ENCODE measurements at regions not wholly inside any gene's neighbourhood (a gene's known extent, or its start where the extent isn't known, plus 50 kb on each side); places are given as distances from the start of the nearest gene placed in this dataset.

DNA sequence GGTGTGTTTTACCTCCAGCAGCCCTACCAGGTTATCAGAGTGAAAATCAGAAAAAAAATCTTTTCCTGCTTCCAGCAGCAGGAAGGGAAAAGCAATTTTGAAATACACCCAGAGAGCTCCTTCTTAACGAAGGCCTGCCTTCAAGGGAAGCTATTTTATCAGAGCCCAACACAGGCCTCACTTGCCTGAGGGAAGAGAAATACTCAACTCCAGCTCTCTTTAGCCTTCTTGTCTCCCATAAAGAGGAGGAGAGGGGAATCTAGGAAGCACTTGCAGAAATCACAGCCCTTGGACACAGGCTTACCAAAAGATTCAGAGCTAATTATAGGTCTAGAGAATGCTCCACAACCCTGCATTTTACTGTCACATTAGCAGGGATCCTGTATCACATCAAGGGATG lies 896.1 kb upstream of the CNTNAP5 start:
- ChIA-PET POLR2A (no interaction called here), CTCF (interaction anchor here (0.6 kb wide), 1 partner anchor 14 kb away, joined by 4 read pairs; no protein-coding TSS in a partner anchor)
- TF ChIP-seq ZNF660 (tag by site-specific recombination; IDR thresholded peaks at IDR 0.05) (no peak), ZNF311 (tag by site-specific recombination; IDR thresholded peaks at IDR 0.05; ENCODE audit: borderline replicate concordance) (no peak), YY1 (tag by site-specific recombination; IDR thresholded peaks at IDR 0.05) (no peak), ZSCAN30 (tag by site-specific recombination; IDR thresholded peaks at IDR 0.05) (no peak), RBAK (tag by site-specific recombination; IDR thresholded peaks at IDR 0.05) (no peak), ZNF792 (tag by site-specific recombination; IDR thresholded peaks at IDR 0.05) (no peak), ZNF664 (tag by site-specific recombination; IDR thresholded peaks at IDR 0.05) (no peak)
- TF ChIP-seq, protein P1, sequence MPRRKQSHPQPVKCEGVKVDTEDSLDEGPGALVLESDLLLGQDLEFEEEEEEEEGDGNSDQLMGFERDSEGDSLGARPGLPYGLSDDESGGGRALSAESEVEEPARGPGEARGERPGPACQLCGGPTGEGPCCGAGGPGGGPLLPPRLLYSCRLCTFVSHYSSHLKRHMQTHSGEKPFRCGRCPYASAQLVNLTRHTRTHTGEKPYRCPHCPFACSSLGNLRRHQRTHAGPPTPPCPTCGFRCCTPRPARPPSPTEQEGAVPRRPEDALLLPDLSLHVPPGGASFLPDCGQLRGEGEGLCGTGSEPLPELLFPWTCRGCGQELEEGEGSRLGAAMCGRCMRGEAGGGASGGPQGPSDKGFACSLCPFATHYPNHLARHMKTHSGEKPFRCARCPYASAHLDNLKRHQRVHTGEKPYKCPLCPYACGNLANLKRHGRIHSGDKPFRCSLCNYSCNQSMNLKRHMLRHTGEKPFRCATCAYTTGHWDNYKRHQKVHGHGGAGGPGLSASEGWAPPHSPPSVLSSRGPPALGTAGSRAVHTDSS (tag by site-specific recombination; IDR thresholded peaks at IDR 0.05): no peak
- Histone ChIP-seq H3K9me3 (ENCODE audit: control insufficient read depth, insufficient read depth, low read depth, low read length) (no peaks in the 10 kb centered on the region), H3K4me1 (ENCODE audit: control insufficient read depth, insufficient read depth, low read length) (no peaks in the 10 kb centered on the region), H3K4me3 (ENCODE audit: low read depth, low read length) (no peak overlapping the region), H3K36me3 (ENCODE audit: control insufficient read depth in 2 of 2, insufficient read depth in 1 of 2, low read length in 2 of 2) (no peaks in the 10 kb centered on the region), H3K27ac (ENCODE audit: extremely low read depth, low read depth, low read length) (no peak overlapping the region)

DNA sequence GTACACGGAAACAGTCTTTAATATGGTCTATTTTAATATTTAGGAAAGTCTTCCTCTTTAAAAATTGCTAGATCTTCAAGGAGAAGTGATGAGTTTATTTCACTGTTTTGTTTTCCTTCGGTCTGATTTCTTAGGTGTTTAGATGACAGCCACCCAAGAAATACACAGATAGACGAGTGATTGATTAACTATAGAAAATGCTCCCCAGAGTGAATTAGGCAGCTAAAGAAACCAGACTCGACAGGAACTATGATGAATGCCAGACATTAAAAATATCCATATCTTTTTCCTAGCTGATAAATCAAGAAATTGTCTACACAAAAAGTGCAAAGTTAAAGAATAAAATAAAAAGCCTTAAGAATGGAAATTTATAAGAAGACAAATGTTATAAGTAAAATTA lies 888.7 kb upstream of the CNTNAP5 start:
- H3K4me3 ChIP-seq (ENCODE audit: low read depth, low read length): no peak overlapping the region
- POLR2A ChIA-PET: no interaction called here
- H3K36me3 ChIP-seq (ENCODE audit: control insufficient read depth in 2 of 2, insufficient read depth in 1 of 2, low read length in 2 of 2): no peaks in the 10 kb centered on the region
- no peak for TF ChIP-seq KLF10 (tag by site-specific recombination; IDR thresholded peaks at IDR 0.05)
- TF ChIP-seq ZNF416 (tag by site-specific recombination; IDR thresholded peaks at IDR 0.05): no peak
- TF ChIP-seq ZNF324 (tag by site-specific recombination; IDR thresholded peaks at IDR 0.05): no peak
- no peak for TF ChIP-seq ZNF174 (tag by site-specific recombination; IDR thresholded peaks at IDR 0.05)
- TF ChIP-seq MYNN (tag by site-specific recombination; IDR thresholded peaks at IDR 0.05; ENCODE audit: borderline replicate concordance): no peak
- TF ChIP-seq ZNF350 (tag by site-specific recombination; IDR thresholded peaks at IDR 0.05): no peak
- TF ChIP-seq ZNF274 (IDR thresholded peaks at IDR 0.05; ENCODE audit: low read length): no peak
- TF ChIP-seq ZNF274 (tag by site-specific recombination; IDR thresholded peaks at IDR 0.05; ENCODE audit: borderline replicate concordance): no peak
- no peak for TF ChIP-seq ZNF529 (tag by site-specific recombination; IDR thresholded peaks at IDR 0.05; ENCODE audit: insufficient replicate concordance)
- no peak for TF ChIP-seq GLIS1 (tag by site-specific recombination; IDR thresholded peaks at IDR 0.05)
- TF ChIP-seq, protein P2, sequence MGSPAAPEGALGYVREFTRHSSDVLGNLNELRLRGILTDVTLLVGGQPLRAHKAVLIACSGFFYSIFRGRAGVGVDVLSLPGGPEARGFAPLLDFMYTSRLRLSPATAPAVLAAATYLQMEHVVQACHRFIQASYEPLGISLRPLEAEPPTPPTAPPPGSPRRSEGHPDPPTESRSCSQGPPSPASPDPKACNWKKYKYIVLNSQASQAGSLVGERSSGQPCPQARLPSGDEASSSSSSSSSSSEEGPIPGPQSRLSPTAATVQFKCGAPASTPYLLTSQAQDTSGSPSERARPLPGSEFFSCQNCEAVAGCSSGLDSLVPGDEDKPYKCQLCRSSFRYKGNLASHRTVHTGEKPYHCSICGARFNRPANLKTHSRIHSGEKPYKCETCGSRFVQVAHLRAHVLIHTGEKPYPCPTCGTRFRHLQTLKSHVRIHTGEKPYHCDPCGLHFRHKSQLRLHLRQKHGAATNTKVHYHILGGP (tag by site-specific recombination; IDR thresholded peaks at IDR 0.05): no peak
- no peak for TF ChIP-seq KLF9 (tag by site-specific recombination; IDR thresholded peaks at IDR 0.05; ENCODE audit: low read depth)
- no peaks in the 10 kb centered on the region for H3K4me1 ChIP-seq (ENCODE audit: control insufficient read depth, insufficient read depth, low read length)
- CTCF ChIA-PET: no interaction called here
- no peaks in the 10 kb centered on the region for H3K9me3 ChIP-seq (ENCODE audit: control insufficient read depth, insufficient read depth, low read depth, low read length)
- H3K27ac ChIP-seq (ENCODE audit: extremely low read depth, low read depth, low read length): no peak overlapping the region

DNA sequence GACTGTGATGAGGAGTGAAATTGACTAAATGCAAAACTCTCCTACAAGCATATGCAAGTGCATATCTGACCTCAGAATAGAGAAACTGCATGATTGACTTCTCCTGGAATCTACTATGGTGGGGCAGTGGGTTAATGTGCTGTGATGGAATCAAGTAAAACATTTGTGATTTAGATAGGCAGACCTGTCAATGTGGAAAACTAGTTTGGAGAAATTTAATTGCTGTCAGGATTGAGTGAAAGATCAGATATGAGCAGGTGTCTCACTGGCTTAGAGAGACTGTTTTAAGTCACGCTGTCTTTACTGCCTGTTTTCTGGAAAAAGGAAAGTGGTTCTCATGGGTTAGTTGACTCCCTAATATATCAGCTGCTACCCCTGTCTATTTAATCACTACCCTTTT lies 881.0 kb upstream of the CNTNAP5 start:
- no peaks in the 10 kb centered on the region for H3K4me1 ChIP-seq (ENCODE audit: control insufficient read depth, insufficient read depth, low read length)
- H3K9me3 ChIP-seq (ENCODE audit: control insufficient read depth, insufficient read depth, low read depth, low read length): no peaks in the 10 kb centered on the region
- CTCF ChIA-PET: no interaction called here
- no peaks in the 10 kb centered on the region for H3K36me3 ChIP-seq (ENCODE audit: control insufficient read depth in 2 of 2, insufficient read depth in 1 of 2, low read length in 2 of 2)
- no peak overlapping the region for H3K27ac ChIP-seq (ENCODE audit: extremely low read depth, low read depth, low read length)
- H3K4me3 ChIP-seq (ENCODE audit: low read depth, low read length): no peak overlapping the region
- POLR2A ChIA-PET: no interaction called here
- TF ChIP-seq ZNF132 (tag by site-specific recombination; IDR thresholded peaks at IDR 0.05; ENCODE audit: borderline replicate concordance) (no peak), ZNF549 (tag by site-specific recombination; IDR thresholded peaks at IDR 0.05) (no peak), ZNF354C (tag by site-specific recombination; IDR thresholded peaks at IDR 0.05; ENCODE audit: borderline replicate concordance, low read depth) (no peak), ZBTB8A (tag by site-specific recombination; IDR thresholded peaks at IDR 0.05) (no peak), ZNF10 (tag by site-specific recombination; IDR thresholded peaks at IDR 0.05) (no peak), ZNF24 (tag by site-specific recombination; IDR thresholded peaks at IDR 0.05) (no peak), ZNF175 (tag by site-specific recombination; IDR thresholded peaks at IDR 0.05) (no peak), GFI1B (tag by site-specific recombination; IDR thresholded peaks at IDR 0.05) (no peak), YY1 (tag by site-specific recombination; IDR thresholded peaks at IDR 0.05) (no peak), PRDM1 (tag by site-specific recombination; IDR thresholded peaks at IDR 0.05) (no peak), ZNF112 (tag by site-specific recombination; IDR thresholded peaks at IDR 0.05) (no peak), HOXA7 (CRISPR knock-in tag; IDR thresholded peaks at IDR 0.05; ENCODE audit: borderline replicate concordance) (no peak)
- TF ChIP-seq, protein P3, sequence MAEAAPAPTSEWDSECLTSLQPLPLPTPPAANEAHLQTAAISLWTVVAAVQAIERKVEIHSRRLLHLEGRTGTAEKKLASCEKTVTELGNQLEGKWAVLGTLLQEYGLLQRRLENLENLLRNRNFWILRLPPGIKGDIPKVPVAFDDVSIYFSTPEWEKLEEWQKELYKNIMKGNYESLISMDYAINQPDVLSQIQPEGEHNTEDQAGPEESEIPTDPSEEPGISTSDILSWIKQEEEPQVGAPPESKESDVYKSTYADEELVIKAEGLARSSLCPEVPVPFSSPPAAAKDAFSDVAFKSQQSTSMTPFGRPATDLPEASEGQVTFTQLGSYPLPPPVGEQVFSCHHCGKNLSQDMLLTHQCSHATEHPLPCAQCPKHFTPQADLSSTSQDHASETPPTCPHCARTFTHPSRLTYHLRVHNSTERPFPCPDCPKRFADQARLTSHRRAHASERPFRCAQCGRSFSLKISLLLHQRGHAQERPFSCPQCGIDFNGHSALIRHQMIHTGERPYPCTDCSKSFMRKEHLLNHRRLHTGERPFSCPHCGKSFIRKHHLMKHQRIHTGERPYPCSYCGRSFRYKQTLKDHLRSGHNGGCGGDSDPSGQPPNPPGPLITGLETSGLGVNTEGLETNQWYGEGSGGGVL (tag by site-specific recombination; IDR thresholded peaks at IDR 0.05): no peak
